ENCODE measurements at regions not wholly inside any gene's neighbourhood (a gene's known extent, or its start where the extent isn't known, plus 50 kb on each side); places are given as distances from the start of the nearest gene placed in this dataset.

DNA sequence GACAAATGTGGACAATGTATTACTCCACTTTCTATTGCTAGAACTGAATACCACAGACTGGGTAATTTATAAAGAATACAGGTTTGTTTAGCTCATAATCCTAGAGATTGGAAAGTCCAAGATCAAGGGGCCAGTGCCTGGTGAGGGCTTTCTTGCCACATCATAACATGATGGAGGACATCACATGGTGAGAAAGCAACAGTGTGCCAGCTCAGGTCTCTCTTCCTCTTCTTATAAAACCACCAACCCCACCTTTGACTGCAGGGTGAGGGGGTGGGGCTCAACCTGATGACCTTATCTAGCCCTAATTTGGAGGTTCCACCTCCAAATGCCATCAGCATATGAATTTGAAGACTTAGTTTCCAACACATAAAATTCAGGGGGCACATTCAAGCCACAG is 105.7 kb upstream of the CXorf66 start:
- Histone ChIP-seq H3K4me3 (no peak overlapping the region), H3K27me3 (no peaks in the 10 kb centered on the region), H3K9me3 (no peaks in the 10 kb centered on the region), H3K27ac (no peak overlapping the region), H3K36me3 (no peaks in the 10 kb centered on the region), H3K4me1 (no peaks in the 10 kb centered on the region)
- no peak for DNase-seq (ENCODE audit: low spot score in 2 of 2)
- TF ChIP-seq CTCF (IDR thresholded peaks at IDR 0.05): no peak
- no peak for TF ChIP-seq EP300 (IDR thresholded peaks at IDR 0.05)
- TF ChIP-seq POLR2A (IDR thresholded peaks at IDR 0.05): no peak

- TF ChIP-seq POLR2A (IDR thresholded peaks at IDR 0.05) (no peak), CTCF (IDR thresholded peaks at IDR 0.05) (no peak), EP300 (IDR thresholded peaks at IDR 0.05) (no peak)
- Histone ChIP-seq H3K4me1 (no peaks in the 10 kb centered on the region), H3K27ac (no peak overlapping the region), H3K36me3 (no peaks in the 10 kb centered on the region), H3K9me3 (no peaks in the 10 kb centered on the region), H3K4me3 (no peak overlapping the region), H3K27me3 (no peaks in the 10 kb centered on the region)
- no peak for DNase-seq (ENCODE audit: low spot score in 2 of 2)
- 64% methylated on average over 3 of the region's 3 CpGs for WGBS, 2 donors
Observed at GRCh38 chrX:140065961-140066662, 100.8 kb upstream of the CXorf66 start.

DNA sequence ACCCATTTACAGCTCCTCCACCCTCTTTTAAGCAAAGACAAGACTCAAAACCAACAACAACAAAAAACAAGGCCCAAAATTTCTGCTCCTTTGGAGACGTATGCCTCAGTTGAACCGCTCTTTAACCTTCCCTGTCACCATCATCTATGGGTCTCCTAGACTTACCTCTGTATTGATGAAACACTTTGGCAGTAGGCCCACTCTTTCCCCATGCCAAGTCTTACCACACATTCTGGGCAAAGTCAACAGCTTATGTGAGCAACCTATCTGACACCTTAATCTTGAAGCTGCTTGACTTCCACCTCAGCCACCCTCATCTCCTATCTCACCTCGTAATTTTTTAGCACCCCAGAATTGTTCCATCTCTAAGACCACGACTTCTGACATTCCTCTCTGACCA is 99.7 kb upstream of the CXorf66 start:
- Histone ChIP-seq H3K4me1 (no peaks in the 10 kb centered on the region), H3K36me3 (no peaks in the 10 kb centered on the region), H3K27ac (no peak overlapping the region), H3K9me3 (no peaks in the 10 kb centered on the region), H3K27me3 (no peaks in the 10 kb centered on the region), H3K4me3 (no peak overlapping the region)
- WGBS, 2 donors: 43 to 61% methylated on average over 4 of the region's 4 CpGs
- DNase-seq (ENCODE audit: low spot score in 2 of 2): no peak
- TF ChIP-seq CTCF (IDR thresholded peaks at IDR 0.05): no peak
- no peak for TF ChIP-seq POLR2A (IDR thresholded peaks at IDR 0.05)
- no peak for TF ChIP-seq EP300 (IDR thresholded peaks at IDR 0.05)

GRCh38 chrX:140057001-140057411 is 91.7 kb upstream of the CXorf66 start:
- H3K27ac ChIP-seq: no peak overlapping the region
- TF ChIP-seq CTCF (IDR thresholded peaks at IDR 0.05): peak; percentile 59 to 90 (median 75)
- TF ChIP-seq EP300 (IDR thresholded peaks at IDR 0.05): no peak
- TF ChIP-seq POLR2A (IDR thresholded peaks at IDR 0.05): no peak
- no peak overlapping the region for H3K4me3 ChIP-seq
- no peaks in the 10 kb centered on the region for H3K36me3 ChIP-seq
- DNase-seq (ENCODE audit: low spot score in 2 of 2): peak; percentile 46 to 60
- WGBS, 2 donors: 22 to 25% methylated on average over 11 of the region's 11 CpGs
- H3K9me3 ChIP-seq: no peaks in the 10 kb centered on the region
- peaks cover 0 to 15% of the 10 kb centered on the region in 2 donors for H3K27me3 ChIP-seq
- H3K4me1 ChIP-seq: no peaks in the 10 kb centered on the region

- WGBS, 2 donors: 40 to 42% methylated on average over 5 of the region's 5 CpGs
- Histone ChIP-seq H3K4me3 (no peak overlapping the region), H3K27me3 (peaks cover 0 to 18% of the 10 kb centered on the region in 2 donors), H3K4me1 (no peaks in the 10 kb centered on the region), H3K36me3 (no peaks in the 10 kb centered on the region), H3K27ac (no peak overlapping the region), H3K9me3 (no peaks in the 10 kb centered on the region)
- TF ChIP-seq POLR2A (IDR thresholded peaks at IDR 0.05) (no peak), EP300 (IDR thresholded peaks at IDR 0.05) (no peak), CTCF (IDR thresholded peaks at IDR 0.05) (no peak)
- no peak for DNase-seq (ENCODE audit: low spot score in 2 of 2)
Observed at GRCh38 chrX:140053846-140054245, 88.5 kb upstream of the CXorf66 start.
